ENCODE measurements at regions not wholly inside any gene's neighbourhood (a gene's known extent, or its start where the extent isn't known, plus 50 kb on each side); places are given as distances from the start of the nearest gene placed in this dataset.
"Not testable (repeated sequence)": the region's sequence is repeated elsewhere in the genome, so short reads cannot be mapped to it uniquely, and the experiment has no call there.

DNA sequence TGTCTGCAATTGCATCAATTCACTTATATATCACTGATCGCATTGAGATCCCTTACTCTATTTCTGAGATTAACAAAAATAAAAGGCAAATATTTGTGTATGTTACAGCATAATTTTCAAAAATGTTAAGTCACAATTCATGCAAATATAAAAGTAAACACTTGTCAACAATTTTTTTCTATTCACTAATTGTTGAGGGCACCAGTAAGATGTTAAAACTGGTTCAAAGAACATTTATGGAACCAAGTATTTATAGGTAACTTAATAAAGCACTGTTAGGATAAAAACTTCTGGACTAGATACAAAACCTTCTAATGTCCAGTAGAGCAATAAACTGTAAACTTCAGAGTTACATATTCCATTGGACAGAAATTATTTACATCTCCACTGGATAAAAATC is 586.1 kb upstream of the AUTS2 start:
- no peak for DNase-seq (ENCODE audit: low spot score)

- DNase-seq (ENCODE audit: low spot score), result no peak
Measured at GRCh38 chr7:69017208-69017607, 581.1 kb upstream of the AUTS2 start.

- DNase-seq (ENCODE audit: low spot score), result no peak
Measured at GRCh38 chr7:69018200-69018599, 580.1 kb upstream of the AUTS2 start.

DNA sequence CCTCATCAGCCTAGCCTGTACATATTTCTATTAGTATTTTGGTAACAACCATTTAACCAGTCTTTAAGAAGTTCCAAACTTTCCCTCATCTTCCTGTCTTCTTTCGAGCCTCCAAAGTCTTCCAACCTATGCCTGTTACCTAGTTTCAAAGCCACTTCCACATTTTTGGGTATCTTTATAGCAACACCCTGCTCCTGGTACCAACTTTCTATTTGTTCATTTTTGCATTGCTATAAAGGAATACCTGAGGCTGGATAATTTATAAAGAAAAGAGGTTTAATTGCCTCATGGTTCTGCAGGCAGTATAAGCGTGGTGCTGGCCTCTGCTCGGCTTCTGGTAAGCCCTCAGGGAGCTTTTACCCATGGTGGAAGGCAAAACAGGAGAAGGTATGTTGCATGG is 578.8 kb upstream of the AUTS2 start:
- DNase-seq (ENCODE audit: low spot score), result no peak

- no peak for DNase-seq (ENCODE audit: low spot score)
Measured at GRCh38 chr7:69020536-69020935, 577.7 kb upstream of the AUTS2 start.

DNA sequence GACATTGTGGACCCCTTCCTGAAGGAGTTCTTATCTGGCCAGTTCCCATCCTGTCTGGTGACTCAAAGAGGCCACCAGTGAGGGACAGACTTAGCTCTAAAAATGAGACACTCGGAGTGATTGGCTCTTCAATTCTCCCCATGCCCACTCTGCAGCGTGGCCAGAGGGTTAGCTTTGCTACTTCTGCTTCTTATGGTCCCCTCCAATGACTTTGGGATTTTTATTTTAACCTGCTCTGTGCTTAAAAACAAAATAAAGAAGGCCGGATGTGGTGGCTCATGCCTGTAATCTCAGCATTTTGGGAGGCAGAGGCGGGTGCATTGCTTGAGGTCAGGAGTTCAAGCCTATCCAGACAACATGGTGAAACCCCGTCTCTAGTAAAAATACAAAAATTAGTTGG is 573.0 kb upstream of the AUTS2 start:
- DNase-seq (ENCODE audit: low spot score), result no peak

DNA sequence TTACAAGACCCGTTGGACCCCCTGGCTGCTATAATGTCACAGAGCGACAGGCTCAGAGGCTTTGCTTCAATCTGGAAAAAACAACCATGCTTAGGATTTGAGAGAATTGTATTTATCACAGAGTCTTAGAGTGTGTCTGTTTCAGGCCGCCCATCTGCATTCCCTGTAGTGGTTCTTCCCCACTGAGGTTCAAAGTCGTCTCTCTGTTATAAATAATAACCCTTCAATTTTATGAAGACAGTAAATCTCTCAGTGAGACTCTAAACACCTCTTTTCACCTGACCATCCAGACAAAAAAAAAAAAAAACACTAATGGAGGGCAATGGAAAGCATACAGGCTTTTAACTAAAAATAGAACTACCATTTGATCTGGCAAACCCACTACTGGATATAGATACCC is 565.4 kb upstream of the AUTS2 start:
- no peak for DNase-seq (ENCODE audit: low spot score)

DNA sequence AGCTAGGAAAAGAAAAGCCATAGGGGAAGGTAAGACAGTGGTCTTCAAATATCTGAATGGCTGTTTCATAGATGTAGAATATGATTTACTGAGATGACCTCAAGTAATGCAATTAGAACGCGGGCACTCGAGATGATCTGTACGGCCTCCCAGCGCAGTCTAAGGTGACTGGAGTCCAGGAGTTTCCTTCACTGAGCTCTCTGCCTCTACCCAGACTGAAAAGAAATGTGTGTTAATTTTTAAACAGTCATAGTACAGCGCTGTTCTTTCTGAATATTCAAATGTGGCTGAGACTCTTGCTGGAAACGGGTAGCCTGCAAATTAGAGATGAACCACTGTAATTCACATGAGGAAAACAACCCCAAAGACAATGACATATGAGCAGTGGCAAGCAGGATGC is 562.4 kb upstream of the AUTS2 start:
- DNase-seq (ENCODE audit: low spot score), result no peak

DNA sequence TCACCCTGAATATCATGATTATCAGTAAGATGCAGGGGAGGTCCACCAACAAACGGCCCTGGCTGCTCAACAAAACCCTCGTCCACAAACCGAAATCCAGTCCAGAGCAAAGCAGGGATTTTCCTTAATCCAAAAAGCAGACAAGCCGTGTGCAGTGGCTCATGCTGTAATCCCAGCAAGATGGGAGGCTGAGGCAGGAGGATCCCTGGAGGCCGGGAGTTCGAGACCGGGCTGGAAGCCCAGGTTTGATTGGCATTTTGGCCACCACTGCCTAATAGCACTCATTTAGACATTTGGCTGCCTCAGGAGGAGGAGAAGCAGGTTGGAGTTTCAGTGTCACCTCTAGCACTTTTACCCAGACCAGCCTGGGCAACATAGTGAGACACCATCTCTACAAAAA is 562.0 kb upstream of the AUTS2 start:
- no peak for DNase-seq (ENCODE audit: low spot score)

GRCh38 chr7:69038915-69039314 is 559.4 kb upstream of the AUTS2 start:
- DNase-seq (ENCODE audit: low spot score), result no peak

DNA sequence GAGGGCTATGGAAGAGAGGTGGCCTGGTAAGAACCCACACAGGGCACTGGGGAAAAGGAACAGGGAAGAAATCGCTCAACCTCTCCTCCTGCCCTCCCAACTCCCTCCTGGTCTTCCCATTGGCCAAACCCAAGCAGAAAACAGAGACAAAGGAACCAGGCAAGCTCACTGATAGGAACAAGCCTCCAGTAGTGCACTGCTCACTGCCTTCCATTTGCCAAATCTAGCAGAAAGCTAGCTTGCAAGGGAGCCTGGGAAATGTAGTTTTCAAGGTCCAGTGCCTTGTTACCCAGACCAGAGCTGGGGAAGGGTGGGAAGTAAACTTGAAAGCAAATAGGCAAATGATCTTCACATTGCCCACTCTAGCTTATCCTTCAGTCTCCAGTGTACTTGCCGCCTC is 556.1 kb upstream of the AUTS2 start:
- no peak for DNase-seq (ENCODE audit: low spot score)

DNA sequence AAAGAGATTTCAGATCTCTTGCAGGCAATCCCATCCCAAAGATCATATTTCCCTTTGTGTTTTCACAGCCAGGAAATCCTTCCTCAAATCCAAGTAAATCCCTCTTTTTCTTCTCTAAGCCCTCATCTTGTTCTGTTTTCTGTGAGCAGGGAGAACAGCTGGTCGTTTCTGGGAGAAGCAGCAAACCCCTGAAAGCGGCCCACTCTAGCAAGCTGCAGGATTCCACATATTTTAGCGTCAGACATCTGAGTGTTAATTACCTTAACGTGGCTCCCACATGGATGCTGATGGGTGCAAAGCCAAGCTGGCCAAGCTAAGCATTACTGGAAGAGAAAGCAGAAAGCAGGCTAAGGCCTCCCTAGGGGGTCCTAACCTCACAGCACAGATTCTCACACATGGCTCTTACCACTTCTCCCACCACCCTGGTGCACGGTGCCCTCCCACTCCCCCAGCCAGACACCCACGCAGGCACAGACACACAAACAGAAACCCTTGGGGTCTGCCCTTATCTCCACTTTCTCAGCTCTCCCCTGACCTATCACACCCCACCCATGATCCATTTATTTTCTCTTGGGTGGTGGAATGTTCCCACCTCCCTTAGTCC is 551.0 kb upstream of the AUTS2 start:
- DNase-seq (ENCODE audit: low spot score), result no peak

- no peak for DNase-seq (ENCODE audit: low spot score)
Measured at GRCh38 chr7:69049326-69049725, 548.9 kb upstream of the AUTS2 start.

GRCh38 chr7:69052447-69052846 is 545.8 kb upstream of the AUTS2 start:
- DNase-seq (ENCODE audit: low spot score), result no peak

DNA sequence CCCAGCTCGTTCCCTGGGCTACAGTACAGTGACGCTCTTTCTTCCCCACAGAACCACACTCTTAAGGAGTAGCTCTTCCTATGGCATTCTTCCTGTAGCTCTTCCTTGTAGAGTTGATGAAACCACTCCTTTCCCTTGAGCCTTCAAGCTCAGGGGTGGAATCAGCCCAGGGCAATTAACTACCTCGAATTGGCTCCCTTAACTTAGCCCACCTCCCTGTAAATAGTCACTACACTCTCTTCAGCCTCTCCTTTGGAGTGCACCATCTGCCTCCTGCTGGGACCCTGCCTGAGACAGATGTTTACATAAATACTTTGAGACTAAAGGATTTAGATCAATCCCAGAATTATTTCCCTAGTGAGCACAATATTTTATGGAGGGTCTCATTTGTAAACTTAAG is 537.8 kb upstream of the AUTS2 start:
- no peak for DNase-seq (ENCODE audit: low spot score)

DNA sequence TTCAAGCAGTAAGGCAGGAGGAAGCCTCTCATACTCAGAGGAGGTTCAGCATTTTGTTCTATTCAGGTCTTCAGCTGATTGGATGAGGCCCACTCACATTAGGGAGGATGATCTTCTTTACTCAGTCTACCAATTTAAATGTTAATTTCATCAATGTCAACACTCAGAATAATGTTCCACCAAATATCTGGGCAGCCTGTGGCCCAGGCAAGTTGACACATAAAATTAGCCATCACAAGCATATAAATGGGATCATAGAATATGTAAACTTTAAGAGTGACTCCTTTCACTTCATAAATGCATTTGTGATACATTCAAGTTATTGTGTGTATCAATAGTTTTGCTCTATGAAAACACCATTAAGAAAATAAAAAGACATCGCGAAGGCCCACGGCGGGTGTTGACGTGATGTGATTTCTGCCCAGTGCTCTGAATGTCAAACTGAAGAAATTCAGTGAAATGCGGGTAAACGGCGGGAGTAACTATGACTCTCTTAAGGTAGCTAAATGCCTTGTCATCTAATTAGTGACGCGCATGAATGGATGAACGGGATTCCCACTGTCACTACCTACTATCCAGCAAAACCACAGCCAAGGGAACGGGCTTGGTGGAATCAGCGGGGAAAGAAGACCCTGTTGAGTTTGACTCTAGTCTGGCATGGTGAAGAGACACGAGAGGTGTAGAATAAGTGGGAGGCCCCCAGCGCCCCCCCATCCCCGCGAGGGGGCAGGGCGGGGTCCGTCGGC is 536.1 kb upstream of the AUTS2 start:
- no peak for DNase-seq (ENCODE audit: low spot score)

- DNase-seq (ENCODE audit: low spot score), result no peak
Measured at GRCh38 chr7:69067397-69067796, 530.9 kb upstream of the AUTS2 start.

- no peak for DNase-seq (ENCODE audit: low spot score)
Measured at GRCh38 chr7:69070476-69070875, 527.8 kb upstream of the AUTS2 start.

DNA sequence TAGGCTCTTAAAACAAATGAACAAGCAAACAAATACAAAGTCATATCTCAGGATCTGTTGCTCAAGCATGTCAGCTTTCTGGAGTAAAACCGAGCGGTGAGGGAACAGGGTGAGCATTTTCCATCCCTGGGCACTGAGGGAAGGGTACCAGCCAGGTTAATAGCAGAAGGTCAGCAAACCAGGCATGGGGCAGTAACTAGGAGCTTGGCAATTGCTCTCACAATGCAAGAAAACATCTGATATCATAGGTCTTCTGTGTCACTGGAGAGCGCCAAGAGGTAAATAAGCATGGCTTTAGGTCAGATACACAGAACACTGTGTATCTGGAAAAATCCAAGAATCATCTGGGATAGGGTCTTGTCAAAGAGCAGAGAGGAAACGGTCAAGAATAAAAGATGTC is 521.7 kb upstream of the AUTS2 start:
- no peak for DNase-seq (ENCODE audit: low spot score)

DNA sequence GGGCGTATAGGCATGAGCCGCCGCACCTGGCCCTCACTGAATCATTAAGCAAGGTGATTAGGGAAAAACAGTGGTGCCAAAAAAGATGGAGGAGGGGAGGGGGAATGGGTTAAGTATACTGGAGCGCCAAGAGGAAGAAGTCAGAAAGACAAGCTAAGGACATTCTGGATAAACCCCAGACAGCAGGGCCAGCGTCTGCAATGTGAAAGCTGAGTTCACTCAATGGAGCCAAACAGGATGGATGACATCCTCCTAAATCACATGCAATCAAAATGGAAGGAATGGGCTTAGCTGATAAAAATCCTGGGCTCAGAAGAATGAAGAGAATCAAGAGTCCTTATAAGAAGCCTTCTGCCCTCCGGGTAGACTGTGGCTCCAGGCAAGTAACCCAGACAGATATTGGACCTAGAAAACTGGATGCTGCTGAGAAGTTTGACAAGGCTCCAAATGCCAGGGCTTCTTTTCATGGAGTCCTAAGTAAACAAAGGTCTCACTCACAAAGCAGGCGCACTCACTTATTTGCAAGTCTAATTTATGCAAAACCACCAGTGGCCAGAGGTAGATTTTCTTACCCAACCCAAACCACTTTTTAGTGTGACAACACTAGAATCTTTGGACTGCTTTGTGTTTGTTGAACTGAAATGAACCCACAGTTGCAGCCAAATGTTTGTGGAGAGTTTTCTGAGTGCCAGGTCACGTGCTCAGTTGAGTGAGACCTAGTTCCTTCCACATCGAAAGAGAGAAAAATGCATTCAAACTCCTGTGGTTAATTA is 519.1 kb upstream of the AUTS2 start:
- no peak for DNase-seq (ENCODE audit: low spot score)

GRCh38 chr7:69087281-69087680 is 511.0 kb upstream of the AUTS2 start:
- not testable (repeated sequence) for DNase-seq (ENCODE audit: low spot score)

DNA sequence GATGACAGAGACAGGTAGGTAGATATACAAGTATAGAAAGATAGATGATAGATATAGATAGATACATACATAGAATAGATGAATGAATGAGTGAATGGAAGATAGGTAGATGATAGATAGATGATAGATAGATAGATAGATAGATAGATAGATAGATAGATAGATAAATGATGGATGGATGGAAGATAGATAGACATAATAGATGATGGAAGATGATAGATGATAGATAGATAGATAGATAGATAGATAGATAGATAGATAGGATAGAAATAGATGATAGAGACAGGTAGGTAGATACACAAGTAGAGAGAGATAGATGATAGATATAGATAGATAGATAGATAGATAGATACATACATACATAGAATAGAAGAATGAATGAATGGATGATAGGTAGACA is 510.1 kb upstream of the AUTS2 start:
- no peak for DNase-seq (ENCODE audit: low spot score)

GRCh38 chr7:69090936-69091335 is 507.3 kb upstream of the AUTS2 start:
- no peak for DNase-seq (ENCODE audit: low spot score)

Data from hematopoietic multipotent progenitor cell treated with erythropoietin and hydrocortisone succinate and interleukin-3 and kit ligand, for 15 days (in vitro differentiated cells).